ENCODE measurements at regions not wholly inside any gene's neighbourhood (a gene's known extent, or its start where the extent isn't known, plus 50 kb on each side); places are given as distances from the start of the nearest gene placed in this dataset.

- TF ChIP-seq CTCF (IDR thresholded peaks at IDR 0.05), result no peak
- no peak for TF ChIP-seq ZFX (IDR thresholded peaks at IDR 0.05; ENCODE audit: borderline replicate concordance)
These were observed 114.7 kb downstream of the ANKRD60 start for GRCh38 chr20:58113716-58114115.

All from 22Rv1 (cell line).